Gastroesophageal sphincter (tissue), 4 donors: ENCODE measurements at regions not wholly inside any gene's neighbourhood (a gene's known extent, or its start where the extent isn't known, plus 50 kb on each side); places are given as distances from the start of the nearest gene placed in this dataset.

Experiments used
- ATAC-seq: fragments of 150-250 bp; one replicate; pipeline ENCODE4 v1.9.1; 2016; ENCODE audit warnings: mild to moderate bottlenecking, moderate library complexity
- H3K27ac ChIP-seq, 4 donors: fragments of 200-600 bp; sonication (generic) in 3 of 4; 1 replicate in 3 of 4; 2 replicates in 1 of 4; pipeline ENCODE4 v1.5.1; 2016 to 2019
- H3K27me3 ChIP-seq: fragments of 200-600 bp; sonication (generic); one replicate; pipeline ENCODE4 v1.5.1; 2019
- H3K36me3 ChIP-seq, 2 donors: fragments of 200-600 bp; sonication (generic); one replicate each; pipeline ENCODE4 v1.5.1; 2019; ENCODE audit warnings: control low read depth in 1 of 2
- H3K4me1 ChIP-seq, 3 donors: fragments of 200-600 bp; sonication (generic); 1 replicate in 2 of 3; 2 replicates in 1 of 3; pipeline ENCODE4 v1.5.1; 2016 to 2019; ENCODE audit warnings: control low read depth in 2 of 3
- H3K4me3 ChIP-seq, 2 donors: fragments of 200-600 bp; sonication (generic); one replicate each; pipeline ENCODE4 v1.5.1; 2019; ENCODE audit warnings: mild to moderate bottlenecking in 1 of 2, moderate library complexity in 1 of 2
- H3K9me3 ChIP-seq, 3 donors: fragments of 200-600 bp; sonication (generic); one replicate each; pipeline ENCODE4 v1.5.1; 2017 to 2019; ENCODE audit warnings: control low read depth in 2 of 3
- EP300 ChIP-seq: sonication (generic); formaldehyde crosslinking; IDR thresholded peaks from one replicate; pipeline ENCODE4 v1.6.1; 2017; ENCODE audit warnings: antibody characterized with exemption, mild to moderate bottlenecking
- POLR2A ChIP-seq, 2 donors: fragments of 450-650 bp; IDR thresholded peaks; one replicate each; pipeline ENCODE4 v1.6.1; 2017; ENCODE audit warnings: antibody characterized with exemption in 2 of 2, mild to moderate bottlenecking in 2 of 2, moderate library complexity in 1 of 2
- POLR2AphosphoS5 ChIP-seq: sonication (generic); formaldehyde crosslinking; IDR thresholded peaks from one replicate; pipeline ENCODE4 v1.6.1; 2017; ENCODE audit warnings: antibody characterized with exemption
- WGBS, 2 donors: methylation state at CpG; one replicate each; pipeline ENCODE4 v1.1.5; 2018; ENCODE audit warnings: low coverage in 1 of 2; 5-methylcytosine and 5-hydroxymethylcytosine counted together
- TF ChIP-seq, protein P1 (sequence below), 4 experiments: fragments of 200-600 bp in 2 of 4; fragments of 450-650 bp in 2 of 4; sonication (generic) in 1 of 4; IDR thresholded peaks; one replicate each; pipeline ENCODE4 v1.5.1; 2017 to 2019; ENCODE audit warnings: antibody characterized with exemption in 4 of 4, mild to moderate bottlenecking in 2 of 4, moderate library complexity in 2 of 4

GRCh38 chr2:194700726-194701125, 956.3 kb upstream of the SLC39A10 start:
- TF ChIP-seq EP300 (no peak), POLR2AphosphoS5 (no peak), POLR2A (IDR thresholded peaks at IDR 0.05) (no peak)
- TF ChIP-seq, protein P1, sequence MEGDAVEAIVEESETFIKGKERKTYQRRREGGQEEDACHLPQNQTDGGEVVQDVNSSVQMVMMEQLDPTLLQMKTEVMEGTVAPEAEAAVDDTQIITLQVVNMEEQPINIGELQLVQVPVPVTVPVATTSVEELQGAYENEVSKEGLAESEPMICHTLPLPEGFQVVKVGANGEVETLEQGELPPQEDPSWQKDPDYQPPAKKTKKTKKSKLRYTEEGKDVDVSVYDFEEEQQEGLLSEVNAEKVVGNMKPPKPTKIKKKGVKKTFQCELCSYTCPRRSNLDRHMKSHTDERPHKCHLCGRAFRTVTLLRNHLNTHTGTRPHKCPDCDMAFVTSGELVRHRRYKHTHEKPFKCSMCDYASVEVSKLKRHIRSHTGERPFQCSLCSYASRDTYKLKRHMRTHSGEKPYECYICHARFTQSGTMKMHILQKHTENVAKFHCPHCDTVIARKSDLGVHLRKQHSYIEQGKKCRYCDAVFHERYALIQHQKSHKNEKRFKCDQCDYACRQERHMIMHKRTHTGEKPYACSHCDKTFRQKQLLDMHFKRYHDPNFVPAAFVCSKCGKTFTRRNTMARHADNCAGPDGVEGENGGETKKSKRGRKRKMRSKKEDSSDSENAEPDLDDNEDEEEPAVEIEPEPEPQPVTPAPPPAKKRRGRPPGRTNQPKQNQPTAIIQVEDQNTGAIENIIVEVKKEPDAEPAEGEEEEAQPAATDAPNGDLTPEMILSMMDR (IDR thresholded peaks at IDR 0.05) = no peak
- Histone ChIP-seq H3K36me3 (no peaks in the 10 kb centered on the region), H3K4me3 (no peak overlapping the region), H3K9me3 (no peaks in the 10 kb centered on the region), H3K4me1 (no peaks in the 10 kb centered on the region), H3K27ac (no peak overlapping the region), H3K27me3 (no peaks in the 10 kb centered on the region)
- no peak for ATAC-seq

GRCh38 chr2:194700116-194700515, 956.9 kb upstream of the SLC39A10 start:
- Histone ChIP-seq H3K4me3 (no peak overlapping the region), H3K27ac (no peak overlapping the region), H3K4me1 (no peaks in the 10 kb centered on the region), H3K36me3 (no peaks in the 10 kb centered on the region), H3K27me3 (no peaks in the 10 kb centered on the region), H3K9me3 (no peaks in the 10 kb centered on the region)
- ATAC-seq = no peak
- no peak for TF ChIP-seq EP300
- TF ChIP-seq POLR2A (IDR thresholded peaks at IDR 0.05) = no peak
- TF ChIP-seq, protein P1 (IDR thresholded peaks at IDR 0.05) = no peak
- TF ChIP-seq POLR2AphosphoS5 = no peak
- WGBS, 2 donors = 61 to 78% methylated on average over 3 of the region's 3 CpGs

- no peaks in the 10 kb centered on the region for H3K36me3 ChIP-seq
- no peaks in the 10 kb centered on the region for H3K4me1 ChIP-seq
- ATAC-seq = no peak
- WGBS, 2 donors = 48 to 58% methylated on average over 2 to 3 of the region's 3 CpGs
- H3K4me3 ChIP-seq = no peak overlapping the region
- H3K27me3 ChIP-seq = no peaks in the 10 kb centered on the region
- no peak overlapping the region for H3K27ac ChIP-seq
- TF ChIP-seq POLR2AphosphoS5 (no peak), POLR2A (IDR thresholded peaks at IDR 0.05) (no peak), EP300 (no peak)
- TF ChIP-seq, protein P1 (IDR thresholded peaks at IDR 0.05) = no peak
- no peaks in the 10 kb centered on the region for H3K9me3 ChIP-seq
These were observed 959.0 kb upstream of the SLC39A10 start for GRCh38 chr2:194698012-194698411.

GRCh38 chr2:194697439-194697838, 959.6 kb upstream of the SLC39A10 start:
- Histone ChIP-seq H3K4me3 (no peak overlapping the region), H3K36me3 (no peaks in the 10 kb centered on the region), H3K27ac (no peak overlapping the region), H3K9me3 (no peaks in the 10 kb centered on the region), H3K4me1 (no peaks in the 10 kb centered on the region), H3K27me3 (no peaks in the 10 kb centered on the region)
- TF ChIP-seq EP300 (no peak), POLR2AphosphoS5 (no peak), POLR2A (IDR thresholded peaks at IDR 0.05) (no peak)
- TF ChIP-seq, protein P1 (IDR thresholded peaks at IDR 0.05) = no peak
- no peak for ATAC-seq

- ATAC-seq = no peak
- no peak overlapping the region for H3K27ac ChIP-seq
- H3K4me1 ChIP-seq = no peaks in the 10 kb centered on the region
- H3K4me3 ChIP-seq = no peak overlapping the region
- H3K27me3 ChIP-seq = no peaks in the 10 kb centered on the region
- no peak for TF ChIP-seq POLR2A (IDR thresholded peaks at IDR 0.05)
- no peak for TF ChIP-seq POLR2AphosphoS5
- no peak for TF ChIP-seq EP300
- TF ChIP-seq, protein P1 (IDR thresholded peaks at IDR 0.05) = no peak
- H3K9me3 ChIP-seq = no peaks in the 10 kb centered on the region
- no peaks in the 10 kb centered on the region for H3K36me3 ChIP-seq
These were observed 960.3 kb upstream of the SLC39A10 start for GRCh38 chr2:194696690-194697089.
